ENCODE measurements at regions not wholly inside any gene's neighbourhood (a gene's known extent, or its start where the extent isn't known, plus 50 kb on each side); places are given as distances from the start of the nearest gene placed in this dataset.

- no peaks in the 10 kb centered on the region for H3K9me3 Mint-ChIP-seq
- Histone ChIP-seq H2AFZ (ENCODE audit: low read length) (no peak overlapping the region), H3K4me2 (ENCODE audit: insufficient read depth, insufficient read length, low read length) (no peak overlapping the region)
Observed at GRCh38 chr6:10310330-10310653, 104.6 kb downstream of the TFAP2A start.

More at GRCh38 chr6:10310330-10310653, 104.6 kb downstream of the TFAP2A start:
- Histone ChIP-seq H3K9me3 (ENCODE audit: control insufficient read depth, low read depth, low read length) (no peaks in the 10 kb centered on the region), H3K14ac (ENCODE audit: insufficient read depth, low read length) (no peak overlapping the region), H3K4me1 (ENCODE audit: insufficient read depth, low read length) (peaks cover 7% of the 10 kb centered on the region), H3T11ph (ENCODE audit: low read length) (no peak overlapping the region), H3K27me3 (ENCODE audit: insufficient read depth, low read length) (no peaks in the 10 kb centered on the region), H3K4ac (ENCODE audit: low read depth, low read length) (no peak overlapping the region), H3K18ac (ENCODE audit: insufficient read length, low read depth, low read length) (no peak overlapping the region), H4K8ac (replicated peaks; ENCODE audit: insufficient read length, low read depth, low read length) (no peak overlapping the region), H3K27ac (ENCODE audit: insufficient read length, low read depth, low read length) (no peak overlapping the region), H4K20me1 (ENCODE audit: control insufficient read depth, insufficient read depth, insufficient read length) (no peaks in the 10 kb centered on the region), H2BK20ac (ENCODE audit: low read depth, low read length, poor library complexity, severe bottlenecking) (no peak overlapping the region), H3K56ac (ENCODE audit: insufficient read length, low read depth, low read length) (no peak overlapping the region), H2BK12ac (ENCODE audit: insufficient read length, low read depth, low read length) (no peak overlapping the region), H2BK120ac (ENCODE audit: low read depth, low read length, poor library complexity, severe bottlenecking) (no peak overlapping the region), H3K9ac (ENCODE audit: extremely low read depth, insufficient read length, low read length) (no peak overlapping the region), H2BK5ac (ENCODE audit: insufficient read length, low read length) (no peak overlapping the region), H3K79me2 (ENCODE audit: insufficient read depth, low read length) (no peaks in the 10 kb centered on the region), H2AK5ac (ENCODE audit: insufficient read length, low read length) (no peak overlapping the region), H2BK15ac (ENCODE audit: low read depth, low read length) (no peak overlapping the region), H3K23me2 (ENCODE audit: insufficient read length, low read depth, low read length, poor library complexity, severe bottlenecking) (no peaks in the 10 kb centered on the region), H3K79me1 (ENCODE audit: insufficient read depth, low read depth, low read length, poor library complexity, severe bottlenecking) (no peaks in the 10 kb centered on the region), H3K23ac (ENCODE audit: insufficient read length, low read depth, low read length) (no peak overlapping the region), H4K5ac (ENCODE audit: insufficient read length, low read depth, low read length) (no peak overlapping the region), H4K91ac (ENCODE audit: insufficient read length, low read depth, low read length) (no peak overlapping the region)
- no peak overlapping the region for H3K4me3 Mint-ChIP-seq
- no peaks in the 10 kb centered on the region for H3K36me3 Mint-ChIP-seq (ENCODE audit: insufficient read depth in 1 of 3, low read depth in 3 of 3)
- H3K27ac Mint-ChIP-seq, result peak overlapping the region in 1 of 3 experiments; percentile 57; a peak in 2 of 7 replicates
- peaks cover 56 to 65% of the 10 kb centered on the region in 2 experiments for H3K4me1 Mint-ChIP-seq
- H3K27me3 Mint-ChIP-seq (ENCODE audit: low read depth), result no peaks in the 10 kb centered on the region
- no peak for TF ChIP-seq CTCF (conservative IDR thresholded peaks at IDR 0.05)
- no peak for DNase-seq
- no CpG with 5 or more reads among the region's 4 CpGs for WGBS (ENCODE audit: extremely low coverage, insufficient read length, low lambda C conversion rate)

Measured in H9 (cell line).